ENCODE measurements at regions not wholly inside any gene's neighbourhood (a gene's known extent, or its start where the extent isn't known, plus 50 kb on each side); places are given as distances from the start of the nearest gene placed in this dataset.

DNA sequence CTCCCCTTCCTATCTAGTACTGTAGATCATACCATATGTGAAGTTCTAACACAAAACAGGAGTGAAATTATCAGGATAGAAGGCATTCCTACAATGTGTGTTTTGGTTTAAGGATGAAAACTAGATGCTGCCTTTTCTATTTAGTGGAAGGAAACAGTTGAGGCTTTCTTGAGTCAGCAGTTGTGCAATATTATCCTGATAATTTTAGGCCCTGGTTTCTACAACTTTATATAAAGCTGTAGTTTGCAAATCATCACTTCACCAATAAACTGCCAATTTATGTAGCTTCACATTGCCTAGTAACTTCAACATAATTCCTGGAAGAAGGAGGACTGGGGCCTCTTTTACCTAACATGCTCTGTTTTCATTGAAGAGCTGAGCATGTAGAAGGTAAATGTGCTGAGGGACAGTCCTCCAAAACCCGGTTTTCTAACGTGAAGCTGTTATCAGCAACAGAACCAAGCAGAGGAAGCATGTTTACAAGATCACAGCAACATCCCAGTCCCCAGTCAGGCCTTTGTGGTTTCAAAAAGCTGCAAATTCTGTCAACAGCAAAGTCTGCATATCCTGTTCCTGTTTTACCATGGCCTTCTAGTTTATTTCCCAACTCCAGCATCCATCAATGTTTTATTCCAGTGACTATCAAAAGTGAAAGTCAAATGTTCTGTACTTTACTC lies 513.4 kb upstream of the MEF2C start:
- intact Hi-C loops (cut with DNase I), result no loop called here
- ATAC-seq (peak; percentile 24), DNase-seq (peak in 1 of 4 donors; percentile 42)
- Histone ChIP-seq H3K4me1 (no peaks in the 10 kb centered on the region), H3K4me3 (no peak overlapping the region), H3K27ac (peak overlapping the region in 1 of 4 donors; percentile 44), H3K36me3 (replicated peaks in 1 of 2; ENCODE audit: insufficient read depth in 1 of 2, low read depth in 2 of 2) (no peaks in the 10 kb centered on the region), H3K27me3 (no peaks in the 10 kb centered on the region), H3K9me3 (no peaks in the 10 kb centered on the region)
- TF ChIP-seq, protein P1, sequence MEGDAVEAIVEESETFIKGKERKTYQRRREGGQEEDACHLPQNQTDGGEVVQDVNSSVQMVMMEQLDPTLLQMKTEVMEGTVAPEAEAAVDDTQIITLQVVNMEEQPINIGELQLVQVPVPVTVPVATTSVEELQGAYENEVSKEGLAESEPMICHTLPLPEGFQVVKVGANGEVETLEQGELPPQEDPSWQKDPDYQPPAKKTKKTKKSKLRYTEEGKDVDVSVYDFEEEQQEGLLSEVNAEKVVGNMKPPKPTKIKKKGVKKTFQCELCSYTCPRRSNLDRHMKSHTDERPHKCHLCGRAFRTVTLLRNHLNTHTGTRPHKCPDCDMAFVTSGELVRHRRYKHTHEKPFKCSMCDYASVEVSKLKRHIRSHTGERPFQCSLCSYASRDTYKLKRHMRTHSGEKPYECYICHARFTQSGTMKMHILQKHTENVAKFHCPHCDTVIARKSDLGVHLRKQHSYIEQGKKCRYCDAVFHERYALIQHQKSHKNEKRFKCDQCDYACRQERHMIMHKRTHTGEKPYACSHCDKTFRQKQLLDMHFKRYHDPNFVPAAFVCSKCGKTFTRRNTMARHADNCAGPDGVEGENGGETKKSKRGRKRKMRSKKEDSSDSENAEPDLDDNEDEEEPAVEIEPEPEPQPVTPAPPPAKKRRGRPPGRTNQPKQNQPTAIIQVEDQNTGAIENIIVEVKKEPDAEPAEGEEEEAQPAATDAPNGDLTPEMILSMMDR (IDR thresholded peaks at IDR 0.05), result no peak
- no peak for TF ChIP-seq POLR2A (IDR thresholded peaks at IDR 0.05)
- 10 to 13% methylated on average over 2 of the region's 2 CpGs for WGBS, 2 donors

DNA sequence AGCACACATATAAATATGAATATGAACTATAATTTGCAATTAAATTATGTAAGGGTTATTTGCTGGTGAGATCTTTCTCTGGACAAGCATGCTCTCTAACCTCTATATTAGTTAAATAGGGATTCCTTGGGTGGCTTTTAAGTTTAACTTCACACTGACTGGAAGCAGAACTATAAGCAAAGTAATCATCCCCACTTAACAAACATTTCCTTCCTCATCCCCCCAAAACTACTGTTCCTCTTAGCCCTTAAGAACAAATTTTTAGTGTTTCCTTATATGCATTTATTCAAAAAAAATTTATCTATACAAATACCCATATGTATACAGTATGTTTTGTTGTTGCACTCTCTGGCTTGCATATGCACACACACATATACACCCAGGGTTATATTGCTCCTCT lies 512.1 kb upstream of the MEF2C start:
- no peak for ATAC-seq
- DNase-seq, result no peak
- no peaks in the 10 kb centered on the region for H3K36me3 ChIP-seq (replicated peaks in 1 of 2; ENCODE audit: insufficient read depth in 1 of 2, low read depth in 2 of 2)
- H3K27me3 ChIP-seq, result no peaks in the 10 kb centered on the region
- H3K9me3 ChIP-seq, result no peaks in the 10 kb centered on the region
- H3K4me3 ChIP-seq, result no peak overlapping the region
- H3K4me1 ChIP-seq, result no peaks in the 10 kb centered on the region
- no peak overlapping the region for H3K27ac ChIP-seq
- intact Hi-C loops (cut with DNase I), result no loop called here
- no peak for TF ChIP-seq POLR2A (IDR thresholded peaks at IDR 0.05)
- TF ChIP-seq, protein P1 (IDR thresholded peaks at IDR 0.05), result no peak

DNA sequence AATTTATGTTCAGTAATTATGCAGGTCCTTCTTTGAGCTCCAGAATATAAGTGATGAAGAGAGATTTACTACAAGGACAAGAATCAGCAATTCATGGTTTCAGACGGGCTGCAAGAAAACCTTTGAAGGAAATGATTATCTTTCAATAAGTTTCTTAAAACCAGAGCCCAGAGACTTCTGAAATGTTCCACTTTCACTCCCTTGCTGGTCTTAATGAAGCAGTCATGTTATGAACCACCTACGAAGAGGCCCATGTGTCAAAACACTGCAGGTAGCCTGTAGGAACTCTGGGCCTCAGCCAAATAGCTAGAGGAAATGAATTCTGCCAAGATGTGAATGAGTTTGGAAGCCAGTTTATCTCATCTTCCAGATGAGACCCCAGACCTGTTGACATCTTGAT lies 505.9 kb upstream of the MEF2C start:
- no peak overlapping the region for H3K27ac ChIP-seq
- no peak overlapping the region for H3K4me3 ChIP-seq
- TF ChIP-seq, protein P1 (IDR thresholded peaks at IDR 0.05), result no peak
- TF ChIP-seq POLR2A (IDR thresholded peaks at IDR 0.05), result no peak
- no peaks in the 10 kb centered on the region for H3K4me1 ChIP-seq
- intact Hi-C loops (cut with DNase I), result no loop called here
- no peaks in the 10 kb centered on the region for H3K36me3 ChIP-seq (replicated peaks in 1 of 2; ENCODE audit: insufficient read depth in 1 of 2, low read depth in 2 of 2)
- DNase-seq, result no peak
- no peaks in the 10 kb centered on the region for H3K9me3 ChIP-seq
- WGBS, 2 donors, result 85 to 92% methylated on average over 2 of the region's 2 CpGs
- no peak for ATAC-seq
- H3K27me3 ChIP-seq, result no peaks in the 10 kb centered on the region

DNA sequence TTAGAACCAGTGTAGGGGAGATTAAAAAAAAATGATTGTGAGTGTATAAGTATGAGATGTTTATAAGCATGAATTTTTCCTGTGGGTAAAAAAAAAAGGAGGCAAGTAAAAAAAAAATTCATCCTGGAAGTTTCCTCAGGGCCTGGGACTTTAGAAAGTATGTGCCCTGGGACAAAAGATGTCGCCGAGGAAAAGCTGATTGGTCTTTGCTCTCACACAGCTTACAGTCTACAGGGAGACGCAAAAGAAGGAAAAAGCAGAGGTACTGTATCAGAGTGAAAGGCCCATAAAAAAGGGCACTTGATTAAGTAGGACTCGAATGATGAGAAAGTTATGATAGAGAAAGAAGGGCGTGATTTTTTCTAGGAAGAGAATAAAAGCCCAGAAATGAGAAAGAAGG lies 501.4 kb upstream of the MEF2C start:
- Histone ChIP-seq H3K27ac (no peak overlapping the region), H3K4me1 (no peaks in the 10 kb centered on the region), H3K36me3 (replicated peaks in 1 of 2; ENCODE audit: insufficient read depth in 1 of 2, low read depth in 2 of 2) (no peaks in the 10 kb centered on the region), H3K9me3 (no peaks in the 10 kb centered on the region), H3K4me3 (no peak overlapping the region), H3K27me3 (no peaks in the 10 kb centered on the region)
- intact Hi-C loops (cut with DNase I), result no loop called here
- 90% methylated on average over 5 of the region's 5 CpGs for WGBS, 2 donors
- TF ChIP-seq, protein P1 (IDR thresholded peaks at IDR 0.05), result no peak
- no peak for TF ChIP-seq POLR2A (IDR thresholded peaks at IDR 0.05)
- DNase-seq (no peak), ATAC-seq (no peak)

DNA sequence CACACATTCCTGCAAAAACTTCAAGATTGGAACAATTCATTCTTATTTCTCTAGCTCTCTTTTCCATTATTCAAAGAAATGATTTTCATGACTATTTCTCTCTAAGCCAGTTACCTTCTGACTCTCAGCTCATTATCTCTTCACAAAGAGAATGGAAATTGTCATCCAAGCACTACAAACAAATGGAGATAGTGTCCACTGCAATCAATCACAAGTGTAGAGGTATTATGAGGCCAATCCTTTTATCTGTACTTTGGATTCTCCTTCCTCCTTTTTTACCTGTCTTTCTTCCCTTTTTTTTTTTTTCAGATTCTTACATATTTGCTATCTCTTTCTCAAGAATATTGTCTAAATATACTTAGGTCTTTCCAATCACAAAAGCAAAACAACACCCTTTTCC lies 497.7 kb upstream of the MEF2C start:
- Histone ChIP-seq H3K36me3 (replicated peaks in 1 of 2; ENCODE audit: insufficient read depth in 1 of 2, low read depth in 2 of 2) (no peaks in the 10 kb centered on the region), H3K27me3 (no peaks in the 10 kb centered on the region), H3K4me3 (no peak overlapping the region), H3K27ac (no peak overlapping the region), H3K9me3 (no peaks in the 10 kb centered on the region), H3K4me1 (no peaks in the 10 kb centered on the region)
- TF ChIP-seq, protein P1 (IDR thresholded peaks at IDR 0.05), result no peak
- TF ChIP-seq POLR2A (IDR thresholded peaks at IDR 0.05), result no peak
- no peak for ATAC-seq
- no peak for DNase-seq
- intact Hi-C loops (cut with DNase I), result no loop called here
